Tibial nerve (tissue), 3 donors: ENCODE measurements at regions not wholly inside any gene's neighbourhood (a gene's known extent, or its start where the extent isn't known, plus 50 kb on each side); places are given as distances from the start of the nearest gene placed in this dataset.

ENCODE experiments used
- POLR2A ChIP-seq, 2 donors: fragments of 450-650 bp; IDR thresholded peaks; one replicate each; pipeline ENCODE4 v1.6.1; 2017; ENCODE audit warnings: antibody characterized with exemption in 2 of 2, mild to moderate bottlenecking in 2 of 2, moderate library complexity in 2 of 2
- TF ChIP-seq, protein P1 (sequence below), 5 experiments: fragments of 200-600 bp in 3 of 5; fragments of 450-650 bp in 2 of 5; sonication (generic) in 3 of 5; IDR thresholded peaks; one replicate each; pipeline ENCODE4 v1.5.1; 2016 to 2019; ENCODE audit warnings: antibody characterized with exemption in 5 of 5, mild to moderate bottlenecking in 3 of 5, moderate library complexity in 2 of 5

DNA sequence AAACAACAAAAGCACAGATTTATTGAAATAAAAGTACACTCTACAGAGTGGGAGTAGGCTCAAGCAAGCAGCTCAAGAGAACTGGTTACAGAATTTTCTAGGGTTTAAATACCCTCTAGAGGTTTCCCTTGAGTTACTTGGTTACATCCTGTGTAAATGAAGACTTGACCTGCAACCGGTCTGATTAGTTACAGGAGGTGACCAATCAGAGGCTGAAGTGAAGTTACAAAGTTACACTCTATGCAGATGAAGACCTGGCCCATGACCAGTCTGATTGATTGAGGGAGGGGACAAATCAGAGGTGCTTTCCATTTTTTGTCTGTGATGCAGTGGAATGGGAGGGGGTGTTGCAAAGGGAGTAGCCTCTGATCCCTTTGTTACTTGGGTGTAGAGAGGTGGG, 723.4 kb downstream of the ZPLD1 start:
- TF ChIP-seq, protein P1, sequence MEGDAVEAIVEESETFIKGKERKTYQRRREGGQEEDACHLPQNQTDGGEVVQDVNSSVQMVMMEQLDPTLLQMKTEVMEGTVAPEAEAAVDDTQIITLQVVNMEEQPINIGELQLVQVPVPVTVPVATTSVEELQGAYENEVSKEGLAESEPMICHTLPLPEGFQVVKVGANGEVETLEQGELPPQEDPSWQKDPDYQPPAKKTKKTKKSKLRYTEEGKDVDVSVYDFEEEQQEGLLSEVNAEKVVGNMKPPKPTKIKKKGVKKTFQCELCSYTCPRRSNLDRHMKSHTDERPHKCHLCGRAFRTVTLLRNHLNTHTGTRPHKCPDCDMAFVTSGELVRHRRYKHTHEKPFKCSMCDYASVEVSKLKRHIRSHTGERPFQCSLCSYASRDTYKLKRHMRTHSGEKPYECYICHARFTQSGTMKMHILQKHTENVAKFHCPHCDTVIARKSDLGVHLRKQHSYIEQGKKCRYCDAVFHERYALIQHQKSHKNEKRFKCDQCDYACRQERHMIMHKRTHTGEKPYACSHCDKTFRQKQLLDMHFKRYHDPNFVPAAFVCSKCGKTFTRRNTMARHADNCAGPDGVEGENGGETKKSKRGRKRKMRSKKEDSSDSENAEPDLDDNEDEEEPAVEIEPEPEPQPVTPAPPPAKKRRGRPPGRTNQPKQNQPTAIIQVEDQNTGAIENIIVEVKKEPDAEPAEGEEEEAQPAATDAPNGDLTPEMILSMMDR (IDR thresholded peaks at IDR 0.05) = no peak
- TF ChIP-seq POLR2A (IDR thresholded peaks at IDR 0.05) = no peak
